HuH-7.5 (cell line): ENCODE measurements at regions not wholly inside any gene's neighbourhood (a gene's known extent, or its start where the extent isn't known, plus 50 kb on each side); places are given as distances from the start of the nearest gene placed in this dataset.
"Not testable (repeated sequence)": the region's sequence is repeated elsewhere in the genome, so short reads cannot be mapped to it uniquely, and the experiment has no call there.

Experiments used
- DNase-seq: peaks from one replicate; pipeline ENCODE4 v3.0.0; 2011; ENCODE audit warnings: low spot score

GRCh38 chr3:146382386-146382785 lies 87.0 kb downstream of the PLSCR2 start:
- peak; percentile 5 for DNase-seq

GRCh38 chr3:146380046-146380445 lies 89.3 kb downstream of the PLSCR2 start:
- DNase-seq = no peak

DNA sequence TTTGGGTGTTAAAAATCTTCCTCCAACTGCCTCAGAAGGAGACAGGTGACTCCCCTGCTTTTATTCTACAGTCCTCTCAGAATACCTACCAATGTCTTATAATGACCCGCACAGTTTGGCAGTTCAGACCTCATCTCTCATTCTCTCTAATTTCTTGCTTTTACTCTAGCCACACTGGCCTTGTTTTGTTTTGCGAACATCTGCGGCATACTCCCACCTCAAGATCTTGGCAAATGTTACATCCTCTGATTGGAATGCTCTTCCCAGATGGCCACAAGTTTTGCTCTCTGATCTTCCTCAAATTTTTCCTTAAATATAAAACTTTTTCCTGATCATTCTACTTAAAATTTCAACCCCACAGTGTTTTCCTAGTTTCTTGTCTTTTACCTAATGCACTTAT lies 94.1 kb downstream of the PLSCR2 start:
- no peak for DNase-seq

DNA sequence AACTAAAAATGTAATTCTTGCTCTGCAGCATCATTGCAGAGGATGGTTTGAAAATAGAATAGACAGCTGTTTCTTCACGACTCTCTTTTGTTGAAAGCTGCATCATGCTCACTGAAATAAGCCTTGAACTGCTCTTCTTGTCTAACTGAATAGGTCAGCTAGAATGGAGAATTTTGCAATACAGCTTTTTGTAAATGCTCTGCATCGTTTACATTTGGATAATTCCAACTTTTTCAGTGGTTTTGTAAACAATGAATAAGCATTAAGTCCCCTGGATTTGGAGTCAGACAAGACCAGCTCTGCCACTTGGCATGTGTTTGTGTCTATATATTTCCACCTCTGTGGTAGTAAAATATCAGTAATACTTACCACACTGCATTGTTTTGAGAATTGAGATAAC lies 95.2 kb downstream of the PLSCR2 start:
- DNase-seq = no peak

GRCh38 chr3:146371902-146372301 lies 97.5 kb downstream of the PLSCR2 start:
- DNase-seq = no peak

GRCh38 chr3:146368882-146369523 lies 100.4 kb downstream of the PLSCR2 start:
- no peak for DNase-seq

GRCh38 chr3:146359841-146360240 lies 108.9 kb upstream of the PLSCR4 start:
- DNase-seq = no peak

DNA sequence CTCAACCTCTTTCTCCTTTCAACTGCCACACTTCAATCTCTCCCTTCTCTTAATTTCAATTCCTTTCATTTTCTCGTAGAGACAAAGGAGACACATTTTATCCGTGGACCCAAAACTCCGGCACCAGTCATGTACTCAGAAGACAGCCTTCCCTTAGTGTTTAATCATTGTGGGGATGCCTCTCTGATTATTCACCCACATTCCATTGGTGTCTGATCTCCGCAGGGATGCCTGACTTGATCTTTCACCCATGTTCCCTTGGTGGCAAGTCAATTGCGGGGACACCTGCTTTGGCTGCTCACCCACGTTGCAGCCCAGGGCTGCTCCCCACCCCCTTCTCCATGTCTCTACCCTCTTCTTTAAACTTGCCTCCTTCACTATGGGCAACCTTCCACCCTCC lies 103.5 kb upstream of the PLSCR4 start:
- DNase-seq = not testable (repeated sequence)

DNA sequence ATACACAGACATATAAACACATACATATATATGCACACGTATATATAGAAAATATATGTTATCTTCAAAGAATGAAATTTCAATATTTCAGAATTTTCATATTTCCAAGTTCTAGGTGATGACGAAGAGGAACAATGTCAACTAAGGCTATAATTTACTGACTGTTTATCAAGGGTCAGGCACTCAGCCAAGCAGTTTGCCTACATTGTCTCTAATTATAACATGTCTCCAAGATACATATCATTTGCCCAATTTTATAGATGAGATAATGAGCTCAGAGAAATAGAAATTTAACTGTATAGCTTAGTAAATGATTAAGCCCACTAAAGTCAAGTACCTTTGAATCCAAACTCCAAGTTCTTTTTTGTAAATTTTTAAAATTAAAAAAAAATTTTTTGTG lies 99.9 kb upstream of the PLSCR4 start:
- no peak for DNase-seq

DNA sequence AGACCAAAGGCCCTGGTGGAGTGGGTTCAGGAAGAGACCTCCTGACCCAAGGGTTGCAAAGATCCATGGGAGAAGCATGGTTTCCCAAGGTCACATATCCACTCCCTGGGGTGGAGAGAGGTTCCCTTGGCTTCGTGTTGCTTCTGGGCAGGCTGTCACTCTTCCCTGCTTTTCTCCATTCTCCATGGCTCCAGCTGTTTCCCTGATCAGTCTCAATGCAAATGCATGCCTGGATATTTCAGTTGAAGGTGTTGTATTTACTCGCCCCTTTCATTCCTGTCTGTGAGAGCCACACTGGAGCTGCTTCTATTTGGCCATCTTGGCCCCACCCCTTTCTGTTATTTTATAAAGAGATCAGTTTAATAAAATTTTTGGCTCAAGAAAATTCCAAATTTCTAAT lies 95.0 kb upstream of the PLSCR4 start:
- DNase-seq = no peak

GRCh38 chr3:146343551-146343950 lies 92.6 kb upstream of the PLSCR4 start:
- no peak for DNase-seq

- DNase-seq = no peak
These were observed 92.1 kb upstream of the PLSCR4 start for GRCh38 chr3:146342989-146343388.

- DNase-seq = no peak
These were observed 88.4 kb upstream of the PLSCR4 start for GRCh38 chr3:146339349-146339748.

DNA sequence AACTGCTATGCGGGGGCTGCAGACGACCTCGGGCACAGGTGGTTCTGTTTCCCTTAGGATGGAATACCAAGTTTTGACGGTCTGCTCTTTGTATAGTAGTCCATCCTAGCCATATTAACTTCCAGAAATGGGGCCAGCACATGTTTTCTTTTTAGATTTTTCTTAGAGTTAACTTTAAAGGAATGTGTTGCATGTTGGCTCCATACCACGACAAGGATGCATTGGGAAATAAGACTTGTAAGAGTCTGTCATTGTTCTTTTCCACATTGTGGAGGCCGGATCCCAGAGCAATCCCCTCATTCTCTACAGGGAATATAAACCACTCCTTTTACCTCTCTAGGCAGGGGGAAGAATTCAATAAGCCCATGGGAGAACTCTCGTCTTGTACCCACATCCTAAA lies 87.1 kb upstream of the PLSCR4 start:
- DNase-seq = no peak

DNA sequence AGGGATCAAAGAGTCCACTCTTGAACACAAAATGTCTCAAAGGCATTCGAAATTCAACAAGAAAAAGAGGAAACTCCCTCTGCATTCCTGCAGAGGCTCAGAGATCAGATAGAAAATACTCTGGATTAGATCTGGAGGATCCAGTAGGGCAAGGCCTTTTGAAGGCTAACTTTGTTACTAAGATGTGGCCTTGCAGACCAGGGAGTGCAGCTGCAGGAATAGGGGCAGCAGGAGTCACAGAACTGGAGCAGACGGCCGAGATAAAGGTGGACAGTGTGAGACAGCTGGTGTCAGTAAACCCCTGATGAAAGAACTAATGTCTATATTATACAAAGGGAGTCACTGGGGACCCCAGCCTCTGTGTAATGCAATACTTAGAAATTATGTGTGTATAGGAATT lies 84.5 kb upstream of the PLSCR4 start:
- DNase-seq = no peak

- no peak for DNase-seq
These were observed 83.2 kb upstream of the PLSCR4 start for GRCh38 chr3:146334151-146334550.

DNA sequence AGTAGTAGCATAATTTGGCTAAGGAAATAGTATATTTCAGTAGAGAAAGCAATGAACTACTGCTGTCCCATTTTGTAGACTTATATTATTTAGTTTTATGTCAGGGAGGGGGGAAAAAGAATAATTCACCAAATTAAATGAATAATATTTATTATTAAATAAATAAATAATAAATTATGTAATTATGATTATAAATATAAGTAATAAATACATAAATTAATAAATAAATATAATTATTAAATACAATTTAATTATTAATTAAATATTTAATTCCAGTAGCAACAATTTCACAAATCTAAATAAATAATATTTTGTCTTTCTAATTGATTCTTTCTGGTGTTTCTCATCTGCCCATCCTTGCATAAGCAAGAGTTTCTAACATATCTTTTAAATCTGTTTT lies 81.1 kb upstream of the PLSCR4 start:
- no peak for DNase-seq

DNA sequence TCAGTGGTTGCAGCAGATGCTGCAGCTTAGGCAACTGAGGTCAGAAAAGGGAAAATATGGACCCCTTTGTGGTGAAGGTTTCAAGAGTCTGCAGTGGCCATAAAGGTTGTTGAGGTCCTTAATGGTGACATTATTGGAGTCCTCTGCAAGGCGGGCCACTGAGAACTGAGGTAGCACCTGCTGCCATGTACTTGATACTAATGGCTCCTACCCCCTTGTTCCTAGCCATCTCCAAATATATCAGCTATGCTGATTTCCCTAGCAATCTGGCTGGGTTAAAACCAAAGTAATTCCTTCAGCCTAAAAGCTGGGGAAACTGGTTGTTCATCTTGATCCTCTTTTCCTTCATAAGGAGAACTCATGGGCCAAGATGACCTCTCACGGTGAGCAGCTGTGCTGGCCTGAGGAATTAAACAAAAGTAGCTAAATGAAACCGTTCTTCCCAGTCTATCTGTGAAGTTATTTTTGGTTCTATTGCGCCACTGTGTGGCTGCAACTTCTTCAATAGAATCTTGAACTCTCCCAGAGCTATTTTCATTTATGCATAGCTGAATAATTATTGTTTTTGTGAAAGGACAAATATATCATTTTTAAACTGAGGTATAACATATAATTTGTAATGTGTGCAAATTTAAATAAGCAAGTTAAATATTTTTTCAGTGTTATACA lies 76.1 kb upstream of the PLSCR4 start:
- DNase-seq = peak; percentile 8

- DNase-seq = no peak
These were observed 74.3 kb upstream of the PLSCR4 start for GRCh38 chr3:146325170-146325569.

DNA sequence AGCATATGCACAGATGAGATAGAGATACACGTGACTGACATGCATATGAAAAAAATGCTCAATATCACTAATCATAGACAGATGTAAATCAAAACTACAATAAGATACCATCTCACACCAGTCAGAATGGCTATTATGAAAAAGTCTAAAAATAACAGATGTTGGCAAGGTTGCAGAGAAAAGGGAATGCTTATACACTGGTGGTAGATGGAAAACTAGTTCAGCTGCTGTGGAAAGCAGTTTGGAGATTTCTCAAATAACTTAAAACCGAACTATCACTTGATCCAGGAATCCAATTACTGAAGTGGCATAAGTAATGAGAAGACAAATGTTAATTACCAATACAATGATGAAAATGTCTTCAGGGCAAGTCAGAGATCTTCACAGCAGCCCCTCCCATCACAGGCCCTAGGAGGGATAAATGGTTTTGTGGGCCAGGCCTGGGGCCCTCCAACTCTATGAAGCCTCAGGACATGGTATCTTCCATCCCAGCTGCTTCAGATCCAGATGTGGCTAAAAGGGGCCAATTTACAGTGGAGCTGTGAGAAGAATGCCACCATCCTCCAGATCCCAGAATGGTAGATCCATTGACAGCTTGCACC lies 71.4 kb upstream of the PLSCR4 start:
- no peak for DNase-seq

DNA sequence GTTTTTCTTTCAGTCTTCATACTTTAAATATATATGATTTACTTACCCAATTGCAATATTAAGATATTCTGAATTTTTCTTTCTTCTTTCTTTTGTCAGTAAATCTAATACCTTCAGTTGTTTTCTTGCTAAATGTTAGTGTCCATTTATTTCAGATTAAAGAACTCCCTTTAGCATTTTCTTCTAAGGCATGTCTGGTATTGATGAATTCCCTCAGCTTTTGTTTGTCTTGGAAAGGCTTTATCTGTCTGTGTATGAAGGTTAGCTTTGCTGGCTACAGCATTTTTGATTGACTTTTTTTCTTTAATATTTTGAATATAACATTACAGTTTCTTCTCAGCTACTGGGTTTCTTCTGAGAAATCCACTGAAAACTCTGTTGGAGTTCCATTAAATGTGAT lies 64.0 kb upstream of the PLSCR4 start:
- no peak for DNase-seq

GRCh38 chr3:146313746-146314111 lies 62.8 kb upstream of the PLSCR4 start:
- DNase-seq = no peak

GRCh38 chr3:146313031-146313745 lies 62.3 kb upstream of the PLSCR4 start:
- DNase-seq = no peak
